Neural cell (in vitro differentiated cells): ENCODE measurements at regions not wholly inside any gene's neighbourhood (a gene's known extent, or its start where the extent isn't known, plus 50 kb on each side); places are given as distances from the start of the nearest gene placed in this dataset.

Experiments used
- H2AFZ ChIP-seq: fragments of 200-600, 300-800 bp; sonication (generic), shearing (Covaris generic); 2 replicates; pipeline ENCODE4 v1.6.0; 2014; ENCODE audit warnings: low read depth, mild to moderate bottlenecking, antibody characterized with exemption, low read length, moderate library complexity
- H3F3A ChIP-seq: fragments of 200-600 bp; shearing (Covaris generic); 2 replicates; pipeline ENCODE4 v1.6.1; 2016; ENCODE audit warnings: mild to moderate bottlenecking, moderate library complexity, mixed read lengths, antibody characterized with exemption, low read length; ENCODE audit not compliant: insufficient read depth, poor library complexity, severe bottlenecking
- H3K27ac ChIP-seq: fragments of 200-600, 300-800 bp; sonication (generic), shearing (Covaris generic); 2 replicates; pipeline ENCODE4 v1.5.1; 2014; ENCODE audit warnings: mild to moderate bottlenecking, low read length, moderate library complexity
- H3K27me3 ChIP-seq: fragments of 300-800, 200-600 bp; sonication (generic), shearing (Covaris generic); 2 replicates; pipeline ENCODE4 v1.6.0; 2014; ENCODE audit warnings: mild to moderate bottlenecking, low read depth, low read length, moderate library complexity; ENCODE audit not compliant: insufficient read depth
- H3K36me3 ChIP-seq: fragments of 300-800, 200-600 bp; sonication (generic), shearing (Covaris generic); 2 replicates; pipeline ENCODE4 v1.5.1; 2014; ENCODE audit warnings: mild to moderate bottlenecking, antibody characterized with exemption, low read length, moderate library complexity; ENCODE audit not compliant: insufficient read depth
- H3K4me2 ChIP-seq: fragments of 300-800, 200-600 bp; sonication (generic), shearing (Covaris generic); 2 replicates; pipeline ENCODE4 v1.6.0; 2014; ENCODE audit warnings: mild to moderate bottlenecking, low read length
- H3K4me3 ChIP-seq: fragments of 300-800, 200-600 bp; sonication (generic), shearing (Covaris generic); 2 replicates; pipeline ENCODE4 v1.5.1; 2014; ENCODE audit warnings: mild to moderate bottlenecking, low read length, moderate library complexity
- H3K79me2 ChIP-seq: fragments of 200-600 bp; shearing (Covaris generic); replicated peaks from 2 replicates; pipeline ENCODE4 v1.6.0; 2014; ENCODE audit warnings: mild to moderate bottlenecking, low read length, moderate library complexity; ENCODE audit not compliant: insufficient read depth
- H3K9ac ChIP-seq: fragments of 300-800, 200-600 bp; sonication (generic), shearing (Covaris generic); 2 replicates; pipeline ENCODE4 v1.6.1; 2016; ENCODE audit warnings: mild to moderate bottlenecking, low read length, mixed read lengths
- H3K9me2 ChIP-seq: fragments of 200-600 bp; shearing (Covaris generic); 2 replicates; pipeline ENCODE4 v1.6.1; 2016; ENCODE audit warnings: mild to moderate bottlenecking, low read length, mixed read lengths; ENCODE audit not compliant: insufficient read depth
- H3K9me3 ChIP-seq: fragments of 200-600, 300-800 bp; sonication (generic), shearing (Covaris generic); 2 replicates; pipeline ENCODE4 v1.6.1; 2016; ENCODE audit warnings: mild to moderate bottlenecking, mixed run types, low read length, moderate library complexity, mixed read lengths
- H4K20me1 ChIP-seq: fragments of 200-600 bp; shearing (Covaris generic); 2 replicates; pipeline ENCODE4 v1.6.1; 2016; ENCODE audit warnings: mild to moderate bottlenecking, mixed run types; ENCODE audit not compliant: insufficient read depth
- EP300 ChIP-seq: fragments of 450-650 bp; conservative IDR thresholded peaks from 2 replicates; pipeline ENCODE4 v1.6.1; 2014; ENCODE audit warnings: antibody characterized with exemption, mild to moderate bottlenecking, moderate library complexity; ENCODE audit not compliant: poor library complexity, severe bottlenecking
- EZH2 ChIP-seq: fragments of 200-600, 300-800 bp; shearing (Covaris generic), sonication (generic); IDR thresholded peaks from 2 replicates; pipeline ENCODE4 v1.6.1; 2014; ENCODE audit warnings: antibody characterized with exemption, low read length, borderline replicate concordance, mild to moderate bottlenecking; ENCODE audit not compliant: insufficient read depth, poor library complexity, severe bottlenecking
- MXI1 ChIP-seq: fragments of 450-650 bp; conservative IDR thresholded peaks from 2 replicates; pipeline ENCODE4 v1.6.1; 2014; ENCODE audit warnings: antibody characterized with exemption, mild to moderate bottlenecking; ENCODE audit not compliant: poor library complexity, severe bottlenecking
- POLR2AphosphoS5 ChIP-seq: IDR thresholded peaks from 2 replicates; pipeline ENCODE4 v1.6.1; 2012
- RAD21 ChIP-seq: fragments of 450-650 bp; conservative IDR thresholded peaks from 2 replicates; pipeline ENCODE4 v1.6.1; 2014; ENCODE audit warnings: antibody characterized with exemption, mild to moderate bottlenecking, moderate library complexity
- SMC3 ChIP-seq: fragments of 450-650 bp; conservative IDR thresholded peaks from 2 replicates; pipeline ENCODE4 v1.6.1; 2014; ENCODE audit warnings: antibody characterized with exemption, mild to moderate bottlenecking, moderate library complexity; ENCODE audit not compliant: poor library complexity
- TAF1 ChIP-seq: IDR thresholded peaks from 2 replicates; pipeline ENCODE4 v1.6.1; 2012; ENCODE audit warnings: low read depth
- TF ChIP-seq, protein P1 (sequence below): fragments of 450-650 bp; IDR thresholded peaks from 2 replicates; pipeline ENCODE4 v1.5.1; 2014; ENCODE audit warnings: antibody characterized with exemption, mild to moderate bottlenecking, moderate library complexity; ENCODE audit not compliant: poor library complexity, severe bottlenecking
- TF ChIP-seq, protein P2 (sequence below): IDR thresholded peaks from 2 replicates; pipeline ENCODE4 v1.6.1; 2012; ENCODE audit warnings: borderline replicate concordance

DNA sequence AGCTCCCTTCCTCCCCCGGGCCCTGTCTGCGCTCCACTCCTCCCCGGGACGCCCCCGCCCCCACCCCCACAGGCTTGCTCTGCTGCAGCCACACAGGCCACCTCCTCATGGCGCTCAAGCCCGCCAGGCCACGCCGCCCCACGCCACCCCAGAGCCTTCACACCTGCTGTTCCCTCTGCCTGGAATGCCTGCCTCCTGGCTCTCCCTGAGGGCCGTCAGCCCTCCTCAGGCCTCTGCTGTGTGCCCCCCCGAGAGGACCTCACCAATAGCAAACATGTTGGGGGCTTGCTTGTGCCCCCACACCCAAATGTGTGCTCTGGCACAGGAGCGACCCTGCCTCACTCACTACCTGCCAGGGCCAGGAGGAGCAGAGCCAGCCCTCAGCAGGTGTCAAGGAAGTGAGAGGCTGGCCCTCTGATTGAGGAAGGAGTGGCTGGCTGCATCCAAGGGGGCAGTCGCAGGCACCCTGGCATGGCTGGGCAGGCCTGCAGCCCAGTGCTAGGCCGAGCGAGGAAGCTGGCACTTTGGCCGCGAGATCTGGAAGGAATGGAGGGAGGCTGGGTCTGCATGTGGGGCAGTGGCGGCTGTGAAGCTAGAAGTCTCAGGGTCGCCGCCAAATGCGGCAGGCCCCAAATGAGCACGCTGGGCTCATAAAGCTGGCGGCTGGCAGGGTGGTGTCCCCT is 86.5 kb downstream of the INHBB start:
- Histone ChIP-seq H3K9ac (no peak overlapping the region), H3K27me3 (peaks cover 4% of the 10 kb centered on the region), H3K36me3 (no peaks in the 10 kb centered on the region), H3K4me3 (no peak overlapping the region), H3K27ac (no peak overlapping the region), H3K4me2 (no peak overlapping the region), H3K79me2 (no peaks in the 10 kb centered on the region), H3F3A (no peaks in the 10 kb centered on the region), H2AFZ (no peak overlapping the region), H3K9me3 (no peaks in the 10 kb centered on the region), H3K9me2 (no peaks in the 10 kb centered on the region), H4K20me1 (no peaks in the 10 kb centered on the region)
- TF ChIP-seq, protein P1, sequence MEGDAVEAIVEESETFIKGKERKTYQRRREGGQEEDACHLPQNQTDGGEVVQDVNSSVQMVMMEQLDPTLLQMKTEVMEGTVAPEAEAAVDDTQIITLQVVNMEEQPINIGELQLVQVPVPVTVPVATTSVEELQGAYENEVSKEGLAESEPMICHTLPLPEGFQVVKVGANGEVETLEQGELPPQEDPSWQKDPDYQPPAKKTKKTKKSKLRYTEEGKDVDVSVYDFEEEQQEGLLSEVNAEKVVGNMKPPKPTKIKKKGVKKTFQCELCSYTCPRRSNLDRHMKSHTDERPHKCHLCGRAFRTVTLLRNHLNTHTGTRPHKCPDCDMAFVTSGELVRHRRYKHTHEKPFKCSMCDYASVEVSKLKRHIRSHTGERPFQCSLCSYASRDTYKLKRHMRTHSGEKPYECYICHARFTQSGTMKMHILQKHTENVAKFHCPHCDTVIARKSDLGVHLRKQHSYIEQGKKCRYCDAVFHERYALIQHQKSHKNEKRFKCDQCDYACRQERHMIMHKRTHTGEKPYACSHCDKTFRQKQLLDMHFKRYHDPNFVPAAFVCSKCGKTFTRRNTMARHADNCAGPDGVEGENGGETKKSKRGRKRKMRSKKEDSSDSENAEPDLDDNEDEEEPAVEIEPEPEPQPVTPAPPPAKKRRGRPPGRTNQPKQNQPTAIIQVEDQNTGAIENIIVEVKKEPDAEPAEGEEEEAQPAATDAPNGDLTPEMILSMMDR: no peak
- TF ChIP-seq POLR2AphosphoS5: no peak
- no peak for TF ChIP-seq SMC3
- TF ChIP-seq, protein P2, sequence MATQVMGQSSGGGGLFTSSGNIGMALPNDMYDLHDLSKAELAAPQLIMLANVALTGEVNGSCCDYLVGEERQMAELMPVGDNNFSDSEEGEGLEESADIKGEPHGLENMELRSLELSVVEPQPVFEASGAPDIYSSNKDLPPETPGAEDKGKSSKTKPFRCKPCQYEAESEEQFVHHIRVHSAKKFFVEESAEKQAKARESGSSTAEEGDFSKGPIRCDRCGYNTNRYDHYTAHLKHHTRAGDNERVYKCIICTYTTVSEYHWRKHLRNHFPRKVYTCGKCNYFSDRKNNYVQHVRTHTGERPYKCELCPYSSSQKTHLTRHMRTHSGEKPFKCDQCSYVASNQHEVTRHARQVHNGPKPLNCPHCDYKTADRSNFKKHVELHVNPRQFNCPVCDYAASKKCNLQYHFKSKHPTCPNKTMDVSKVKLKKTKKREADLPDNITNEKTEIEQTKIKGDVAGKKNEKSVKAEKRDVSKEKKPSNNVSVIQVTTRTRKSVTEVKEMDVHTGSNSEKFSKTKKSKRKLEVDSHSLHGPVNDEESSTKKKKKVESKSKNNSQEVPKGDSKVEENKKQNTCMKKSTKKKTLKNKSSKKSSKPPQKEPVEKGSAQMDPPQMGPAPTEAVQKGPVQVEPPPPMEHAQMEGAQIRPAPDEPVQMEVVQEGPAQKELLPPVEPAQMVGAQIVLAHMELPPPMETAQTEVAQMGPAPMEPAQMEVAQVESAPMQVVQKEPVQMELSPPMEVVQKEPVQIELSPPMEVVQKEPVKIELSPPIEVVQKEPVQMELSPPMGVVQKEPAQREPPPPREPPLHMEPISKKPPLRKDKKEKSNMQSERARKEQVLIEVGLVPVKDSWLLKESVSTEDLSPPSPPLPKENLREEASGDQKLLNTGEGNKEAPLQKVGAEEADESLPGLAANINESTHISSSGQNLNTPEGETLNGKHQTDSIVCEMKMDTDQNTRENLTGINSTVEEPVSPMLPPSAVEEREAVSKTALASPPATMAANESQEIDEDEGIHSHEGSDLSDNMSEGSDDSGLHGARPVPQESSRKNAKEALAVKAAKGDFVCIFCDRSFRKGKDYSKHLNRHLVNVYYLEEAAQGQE: no peak

DNA sequence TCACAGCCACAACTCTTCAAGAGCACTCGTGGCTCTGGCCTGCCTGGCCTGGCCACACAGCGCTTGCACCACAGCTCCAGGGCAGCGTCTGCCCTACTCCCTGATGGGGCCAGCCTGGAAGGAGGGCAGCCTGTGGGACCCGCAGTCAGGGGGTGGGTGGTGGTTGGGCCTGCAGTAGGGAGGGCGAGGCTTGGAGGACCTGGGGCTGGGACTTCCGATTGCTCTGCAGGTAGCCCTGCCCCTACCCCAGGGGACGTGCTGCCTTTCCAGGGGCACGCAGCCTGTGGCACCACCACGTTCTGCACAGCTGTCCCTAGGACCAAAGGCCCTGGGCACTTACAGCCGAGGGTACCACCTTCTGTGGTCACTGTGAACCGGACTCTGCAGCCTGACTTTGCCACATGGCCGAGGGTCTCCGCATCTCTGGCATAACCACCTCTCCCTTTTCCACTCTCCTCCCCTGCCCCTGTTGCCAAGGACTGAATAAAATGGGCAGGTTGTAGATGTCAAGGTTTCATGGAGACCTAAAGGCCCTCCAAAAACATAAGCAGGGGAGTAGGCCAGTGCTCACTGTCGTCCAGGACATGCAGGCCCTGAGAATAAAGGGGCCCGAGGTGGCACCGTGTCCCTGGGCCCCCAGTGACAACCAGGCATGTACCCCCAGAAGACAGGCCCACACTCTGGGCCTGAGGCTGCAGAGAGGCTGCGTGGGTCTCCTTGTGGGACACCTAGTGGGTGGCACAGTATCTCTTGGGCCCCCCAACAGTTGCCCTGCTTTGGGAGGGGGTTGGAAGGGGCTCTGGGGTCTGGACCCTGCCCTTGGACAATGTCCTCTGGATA is 87.3 kb downstream of the INHBB start:
- H3F3A ChIP-seq: no peaks in the 10 kb centered on the region
- no peak overlapping the region for H3K27ac ChIP-seq
- H4K20me1 ChIP-seq: no peaks in the 10 kb centered on the region
- peaks cover 4% of the 10 kb centered on the region for H3K27me3 ChIP-seq
- no peak overlapping the region for H2AFZ ChIP-seq
- H3K9ac ChIP-seq: no peak overlapping the region
- H3K79me2 ChIP-seq: no peaks in the 10 kb centered on the region
- H3K9me3 ChIP-seq: no peaks in the 10 kb centered on the region
- H3K4me2 ChIP-seq: no peak overlapping the region
- no peak for TF ChIP-seq SMC3
- no peak for TF ChIP-seq POLR2AphosphoS5
- TF ChIP-seq EP300: no peak
- no peak for TF ChIP-seq TAF1
- no peak for TF ChIP-seq EZH2
- TF ChIP-seq, protein P1: no peak
- TF ChIP-seq MXI1: no peak
- TF ChIP-seq RAD21: no peak
- TF ChIP-seq, protein P2: no peak
- H3K9me2 ChIP-seq: no peaks in the 10 kb centered on the region
- no peak overlapping the region for H3K4me3 ChIP-seq
- H3K36me3 ChIP-seq: no peaks in the 10 kb centered on the region
